GM23338 (cell line): ENCODE measurements at regions not wholly inside any gene's neighbourhood (a gene's known extent, or its start where the extent isn't known, plus 50 kb on each side); places are given as distances from the start of the nearest gene placed in this dataset.

Experiments used
- ATAC-seq: fragments of 200-7000 bp; cut with Tn5 transposase; 3 replicates; pipeline ENCODE4 v1.9.1; 2020
- DNase-seq: peaks from one replicate; pipeline ENCODE4 v3.0.0-alpha.2; 2015; ENCODE audit warnings: low spot score
- H2AFZ ChIP-seq: fragments of 200-600 bp; sonication (generic); 2 replicates; pipeline ENCODE4 v1.8.0; 2016; ENCODE audit warnings: antibody characterized with exemption, mild to moderate bottlenecking, moderate library complexity
- H3F3A ChIP-seq: fragments of 200-600 bp; sonication (generic); replicated peaks from 2 replicates; pipeline ENCODE4 v1.8.0; 2017; ENCODE audit warnings: antibody characterized with exemption, mixed run types, low read depth
- H3K27ac ChIP-seq: fragments of 200-600 bp; sonication (generic); 2 replicates; pipeline ENCODE4 v1.6.1; 2016; ENCODE audit warnings: low read depth
- H3K27me3 ChIP-seq: fragments of 200-600 bp; sonication (generic); 2 replicates; pipeline ENCODE4 v1.8.0; 2016; ENCODE audit warnings: mild to moderate bottlenecking, mixed run types, moderate library complexity; ENCODE audit not compliant: insufficient read depth
- H3K36me3 ChIP-seq: fragments of 200-600 bp; sonication (generic); 2 replicates; pipeline ENCODE4 v1.8.0; 2016; ENCODE audit warnings: mild to moderate bottlenecking; ENCODE audit not compliant: insufficient read depth
- H3K4me1 ChIP-seq: fragments of 200-600 bp; sonication (generic); 2 replicates; pipeline ENCODE4 v1.8.0; 2016; ENCODE audit warnings: mild to moderate bottlenecking, moderate library complexity; ENCODE audit not compliant: insufficient read depth
- H3K4me2 ChIP-seq: fragments of 200-600 bp; sonication (generic); 2 replicates; pipeline ENCODE4 v1.7.1; 2017; ENCODE audit warnings: mixed run types
- H3K4me3 ChIP-seq: fragments of 200-600 bp; sonication (generic); 2 replicates; pipeline ENCODE4 v1.6.1; 2016; ENCODE audit warnings: mixed run types
- H3K79me2 ChIP-seq: fragments of 200-600 bp; sonication (generic); replicated peaks from 2 replicates; pipeline ENCODE4 v1.8.0; 2017; ENCODE audit warnings: mild to moderate bottlenecking; ENCODE audit not compliant: insufficient read depth
- H3K9me2 ChIP-seq: fragments of 200-600 bp; sonication (generic); 2 replicates; pipeline ENCODE4 v1.8.0; 2017; ENCODE audit not compliant: insufficient read depth
- H4K20me1 ChIP-seq: fragments of 200-600 bp; sonication (generic); replicated peaks from 2 replicates; pipeline ENCODE4 v1.8.0; 2017; ENCODE audit warnings: mild to moderate bottlenecking; ENCODE audit not compliant: insufficient read depth
- H3K27ac Mint-ChIP-seq: 2 replicates; pipeline ENCODE4 v1.8.0; 2020; ENCODE audit warnings: inconsistent platforms, mild to moderate bottlenecking, moderate library complexity, mixed read lengths
- H3K27me3 Mint-ChIP-seq: 3 replicates; pipeline ENCODE4 v1.8.0; 2022; ENCODE audit warnings: low read depth, mild to moderate bottlenecking, moderate library complexity, mixed read lengths, inconsistent platforms; ENCODE audit not compliant: insufficient read depth, poor library complexity
- H3K36me3 Mint-ChIP-seq: 3 replicates; pipeline ENCODE4 v1.8.0; 2021; ENCODE audit warnings: low read depth, mild to moderate bottlenecking, inconsistent platforms, moderate library complexity, mixed read lengths
- H3K4me1 Mint-ChIP-seq: 3 replicates; pipeline ENCODE4 v1.8.0; 2020; ENCODE audit warnings: mild to moderate bottlenecking, inconsistent platforms, mixed read lengths
- H3K4me3 Mint-ChIP-seq: 3 replicates; pipeline ENCODE4 v1.8.0; 2021; ENCODE audit warnings: moderate library complexity, mild to moderate bottlenecking, inconsistent platforms, mixed read lengths
- H3K9me3 Mint-ChIP-seq: 3 replicates; pipeline ENCODE4 v1.8.0; 2020; ENCODE audit warnings: moderate library complexity, mild to moderate bottlenecking, inconsistent platforms, mixed read lengths
- EZH2 ChIP-seq: fragments of 200-600 bp; sonication (generic); IDR thresholded peaks from one replicate; pipeline ENCODE4 v1.8.0; 2017; ENCODE audit warnings: antibody characterized with exemption, mild to moderate bottlenecking, low read depth; ENCODE audit not compliant: unreplicated experiment
- STAT1 ChIP-seq: IDR thresholded peaks from one replicate; pipeline ENCODE4 v1.6.1; 2016; ENCODE audit warnings: antibody characterized with exemption; ENCODE audit not compliant: unreplicated experiment
- TF ChIP-seq, protein P1 (sequence below): fragments of 250-450 bp; sonication (Bioruptor Pico); IDR thresholded peaks from 2 replicates; pipeline ENCODE4 v1.5.0; 2020; ENCODE audit warnings: mild to moderate bottlenecking, moderate library complexity
- TF ChIP-seq, protein P2 (sequence below): IDR thresholded peaks from 2 replicates; pipeline ENCODE4 v1.6.1; 2016; ENCODE audit warnings: antibody characterized with exemption

DNA sequence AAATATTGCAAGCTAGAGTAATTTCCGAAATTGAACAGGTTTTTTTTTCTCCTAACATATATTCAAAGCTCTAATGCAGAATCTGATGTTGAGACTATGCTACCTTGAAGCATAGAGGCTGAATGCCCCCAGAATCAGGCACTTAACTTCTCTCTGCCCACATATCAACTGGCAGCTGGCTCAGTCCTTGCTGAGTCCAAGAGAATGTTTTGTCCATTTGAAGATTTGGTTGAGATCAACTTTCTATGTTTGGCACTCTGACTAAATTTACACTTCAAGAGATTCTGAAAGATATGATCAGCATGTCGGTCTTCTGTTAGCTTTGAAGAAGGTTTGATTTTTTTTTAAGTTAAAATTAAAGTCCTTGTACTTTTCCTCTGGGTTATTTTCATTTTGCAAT lies 1298.1 kb downstream of the EPHA7 start (continued):
- TF ChIP-seq, protein P1, sequence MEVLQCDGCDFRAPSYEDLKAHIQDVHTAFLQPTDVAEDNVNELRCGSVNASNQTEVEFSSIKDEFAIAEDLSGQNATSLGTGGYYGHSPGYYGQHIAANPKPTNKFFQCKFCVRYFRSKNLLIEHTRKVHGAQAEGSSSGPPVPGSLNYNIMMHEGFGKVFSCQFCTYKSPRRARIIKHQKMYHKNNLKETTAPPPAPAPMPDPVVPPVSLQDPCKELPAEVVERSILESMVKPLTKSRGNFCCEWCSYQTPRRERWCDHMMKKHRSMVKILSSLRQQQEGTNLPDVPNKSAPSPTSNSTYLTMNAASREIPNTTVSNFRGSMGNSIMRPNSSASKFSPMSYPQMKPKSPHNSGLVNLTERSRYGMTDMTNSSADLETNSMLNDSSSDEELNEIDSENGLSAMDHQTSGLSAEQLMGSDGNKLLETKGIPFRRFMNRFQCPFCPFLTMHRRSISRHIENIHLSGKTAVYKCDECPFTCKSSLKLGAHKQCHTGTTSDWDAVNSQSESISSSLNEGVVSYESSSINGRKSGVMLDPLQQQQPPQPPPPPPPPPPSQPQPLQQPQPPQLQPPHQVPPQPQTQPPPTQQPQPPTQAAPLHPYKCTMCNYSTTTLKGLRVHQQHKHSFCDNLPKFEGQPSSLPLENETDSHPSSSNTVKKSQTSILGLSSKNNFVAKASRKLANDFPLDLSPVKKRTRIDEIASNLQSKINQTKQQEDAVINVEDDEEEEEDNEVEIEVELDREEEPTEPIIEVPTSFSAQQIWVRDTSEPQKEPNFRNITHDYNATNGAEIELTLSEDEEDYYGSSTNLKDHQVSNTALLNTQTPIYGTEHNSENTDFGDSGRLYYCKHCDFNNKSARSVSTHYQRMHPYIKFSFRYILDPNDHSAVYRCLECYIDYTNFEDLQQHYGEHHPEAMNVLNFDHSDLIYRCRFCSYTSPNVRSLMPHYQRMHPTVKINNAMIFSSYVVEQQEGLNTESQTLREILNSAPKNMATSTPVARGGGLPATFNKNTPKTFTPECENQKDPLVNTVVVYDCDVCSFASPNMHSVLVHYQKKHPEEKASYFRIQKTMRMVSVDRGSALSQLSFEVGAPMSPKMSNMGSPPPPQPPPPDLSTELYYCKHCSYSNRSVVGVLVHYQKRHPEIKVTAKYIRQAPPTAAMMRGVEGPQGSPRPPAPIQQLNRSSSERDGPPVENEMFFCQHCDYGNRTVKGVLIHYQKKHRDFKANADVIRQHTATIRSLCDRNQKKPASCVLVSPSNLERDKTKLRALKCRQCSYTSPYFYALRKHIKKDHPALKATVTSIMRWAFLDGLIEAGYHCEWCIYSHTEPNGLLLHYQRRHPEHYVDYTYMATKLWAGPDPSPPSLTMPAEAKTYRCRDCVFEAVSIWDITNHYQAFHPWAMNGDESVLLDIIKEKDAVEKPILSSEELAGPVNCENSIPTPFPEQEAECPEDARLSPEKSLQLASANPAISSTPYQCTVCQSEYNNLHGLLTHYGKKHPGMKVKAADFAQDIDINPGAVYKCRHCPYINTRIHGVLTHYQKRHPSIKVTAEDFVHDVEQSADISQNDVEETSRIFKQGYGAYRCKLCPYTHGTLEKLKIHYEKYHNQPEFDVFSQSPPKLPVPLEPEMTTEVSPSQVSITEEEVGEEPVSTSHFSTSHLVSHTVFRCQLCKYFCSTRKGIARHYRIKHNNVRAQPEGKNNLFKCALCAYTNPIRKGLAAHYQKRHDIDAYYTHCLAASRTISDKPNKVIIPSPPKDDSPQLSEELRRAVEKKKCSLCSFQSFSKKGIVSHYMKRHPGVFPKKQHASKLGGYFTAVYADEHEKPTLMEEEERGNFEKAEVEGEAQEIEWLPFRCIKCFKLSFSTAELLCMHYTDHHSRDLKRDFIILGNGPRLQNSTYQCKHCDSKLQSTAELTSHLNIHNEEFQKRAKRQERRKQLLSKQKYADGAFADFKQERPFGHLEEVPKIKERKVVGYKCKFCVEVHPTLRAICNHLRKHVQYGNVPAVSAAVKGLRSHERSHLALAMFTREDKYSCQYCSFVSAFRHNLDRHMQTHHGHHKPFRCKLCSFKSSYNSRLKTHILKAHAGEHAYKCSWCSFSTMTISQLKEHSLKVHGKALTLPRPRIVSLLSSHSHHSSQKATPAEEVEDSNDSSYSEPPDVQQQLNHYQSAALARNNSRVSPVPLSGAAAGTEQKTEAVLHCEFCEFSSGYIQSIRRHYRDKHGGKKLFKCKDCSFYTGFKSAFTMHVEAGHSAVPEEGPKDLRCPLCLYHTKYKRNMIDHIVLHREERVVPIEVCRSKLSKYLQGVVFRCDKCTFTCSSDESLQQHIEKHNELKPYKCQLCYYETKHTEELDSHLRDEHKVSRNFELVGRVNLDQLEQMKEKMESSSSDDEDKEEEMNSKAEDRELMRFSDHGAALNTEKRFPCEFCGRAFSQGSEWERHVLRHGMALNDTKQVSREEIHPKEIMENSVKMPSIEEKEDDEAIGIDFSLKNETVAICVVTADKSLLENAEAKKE (CRISPR knock-in tag) = no peak
- TF ChIP-seq EZH2 = no peak
- TF ChIP-seq STAT1 = no peak

DNA sequence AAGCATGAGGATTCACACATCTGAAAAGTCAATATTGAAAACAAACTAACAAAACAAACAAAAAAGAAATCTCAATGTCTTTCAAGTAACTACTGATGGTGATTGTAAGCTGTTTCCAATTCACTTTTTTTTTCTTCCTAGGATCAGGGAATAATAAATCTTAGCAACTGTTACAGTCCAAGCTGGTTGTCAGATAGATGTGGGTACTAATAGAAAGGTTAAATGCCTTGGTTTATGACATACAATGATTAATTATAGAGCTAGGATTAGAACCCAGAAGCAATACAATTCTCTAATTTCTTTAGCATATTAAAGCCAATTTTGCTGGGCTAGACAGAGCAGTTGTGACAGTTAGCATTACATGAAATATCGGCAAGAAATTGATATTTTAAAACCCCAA lies 1301.6 kb downstream of the EPHA7 start:
- no peaks in the 10 kb centered on the region for H3K36me3 Mint-ChIP-seq
- TF ChIP-seq, protein P1 (CRISPR knock-in tag) = no peak
- TF ChIP-seq, protein P2, sequence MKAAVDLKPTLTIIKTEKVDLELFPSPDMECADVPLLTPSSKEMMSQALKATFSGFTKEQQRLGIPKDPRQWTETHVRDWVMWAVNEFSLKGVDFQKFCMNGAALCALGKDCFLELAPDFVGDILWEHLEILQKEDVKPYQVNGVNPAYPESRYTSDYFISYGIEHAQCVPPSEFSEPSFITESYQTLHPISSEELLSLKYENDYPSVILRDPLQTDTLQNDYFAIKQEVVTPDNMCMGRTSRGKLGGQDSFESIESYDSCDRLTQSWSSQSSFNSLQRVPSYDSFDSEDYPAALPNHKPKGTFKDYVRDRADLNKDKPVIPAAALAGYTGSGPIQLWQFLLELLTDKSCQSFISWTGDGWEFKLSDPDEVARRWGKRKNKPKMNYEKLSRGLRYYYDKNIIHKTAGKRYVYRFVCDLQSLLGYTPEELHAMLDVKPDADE = no peak
- peaks cover 16% of the 10 kb centered on the region for H3K4me1 Mint-ChIP-seq
- no peak overlapping the region for H2AFZ ChIP-seq
- no peak overlapping the region for H3K4me2 ChIP-seq
- H3F3A ChIP-seq = no peaks in the 10 kb centered on the region
- H3K4me3 ChIP-seq = no peak overlapping the region
- DNase-seq (no peak), ATAC-seq (no peak)
- no peaks in the 10 kb centered on the region for H4K20me1 ChIP-seq
- H3K79me2 ChIP-seq = no peaks in the 10 kb centered on the region
- no peaks in the 10 kb centered on the region for H3K27me3 Mint-ChIP-seq
- H3K27me3 ChIP-seq = no peaks in the 10 kb centered on the region
- H3K27ac Mint-ChIP-seq = no peak overlapping the region
- H3K4me3 Mint-ChIP-seq = no peak overlapping the region
- no peaks in the 10 kb centered on the region for H3K9me3 Mint-ChIP-seq
- no peaks in the 10 kb centered on the region for H3K9me2 ChIP-seq
- H3K4me1 ChIP-seq = no peaks in the 10 kb centered on the region
- no peaks in the 10 kb centered on the region for H3K36me3 ChIP-seq
- H3K27ac ChIP-seq = no peak overlapping the region
